Chondrocyte (in vitro differentiated cells): ENCODE measurements at regions not wholly inside any gene's neighbourhood (a gene's known extent, or its start where the extent isn't known, plus 50 kb on each side); places are given as distances from the start of the nearest gene placed in this dataset.

Experiments used
- DNase-seq: peaks from one replicate; pipeline ENCODE4 v3.0.0; 2021; ENCODE audit warnings: mixed read lengths, low spot score
- H3K27ac Mint-ChIP-seq: one replicate; pipeline ENCODE4 v1.8.0; 2021; ENCODE audit warnings: mild to moderate bottlenecking, moderate library complexity, mixed read lengths; ENCODE audit not compliant: unreplicated experiment
- H3K27me3 Mint-ChIP-seq: 2 replicates; pipeline ENCODE4 v1.8.0; 2021; ENCODE audit warnings: low read depth, mixed read lengths
- H3K36me3 Mint-ChIP-seq: 2 replicates; pipeline ENCODE4 v1.8.0; 2021; ENCODE audit warnings: low read depth, mixed read lengths
- H3K4me1 Mint-ChIP-seq: 2 replicates; pipeline ENCODE4 v1.8.0; 2021; ENCODE audit warnings: low read depth, mild to moderate bottlenecking, mixed read lengths
- H3K4me3 Mint-ChIP-seq: one replicate; pipeline ENCODE4 v1.8.0; 2021; ENCODE audit warnings: mild to moderate bottlenecking, moderate library complexity, mixed read lengths; ENCODE audit not compliant: unreplicated experiment
- H3K9me3 Mint-ChIP-seq: 2 replicates; pipeline ENCODE4 v1.8.0; 2021; ENCODE audit warnings: low read depth, mixed read lengths
- CTCF ChIP-seq: fragments of 200-600 bp; sonication (generic); IDR thresholded peaks from 2 replicates; pipeline ENCODE4 v1.5.0; 2021; ENCODE audit warnings: antibody characterized with exemption, mild to moderate bottlenecking, moderate library complexity

GRCh38 chr16:48895142-48895541 lies 285.2 kb upstream of the N4BP1 start:
- Mint-ChIP-seq H3K27ac (no peak overlapping the region), H3K36me3 (no peaks in the 10 kb centered on the region), H3K4me1 (no peaks in the 10 kb centered on the region), H3K4me3 (no peak overlapping the region), H3K27me3 (no peaks in the 10 kb centered on the region), H3K9me3 (no peaks in the 10 kb centered on the region)
- no peak for DNase-seq
- no peak for TF ChIP-seq CTCF

DNA sequence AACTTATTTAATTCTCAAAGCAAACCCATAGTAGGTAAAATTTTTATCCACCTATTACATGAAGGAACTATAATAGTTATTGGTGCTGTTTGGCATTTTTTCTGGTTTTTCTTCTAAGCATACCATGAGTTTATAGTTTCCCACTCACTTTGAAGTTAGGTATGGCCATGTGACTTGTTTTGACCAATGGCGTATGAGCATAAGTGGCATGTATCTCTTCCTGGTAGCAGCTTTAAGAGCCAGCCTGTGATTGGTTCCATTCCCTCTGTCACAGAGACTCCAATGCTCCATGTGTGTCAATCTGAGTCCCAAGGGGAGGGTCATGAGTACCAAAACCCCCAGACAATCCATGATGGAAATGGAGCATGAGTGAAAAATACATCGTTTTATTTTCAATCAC lies 282.9 kb upstream of the N4BP1 start:
- H3K27me3 Mint-ChIP-seq: no peaks in the 10 kb centered on the region
- TF ChIP-seq CTCF: no peak
- DNase-seq: no peak
- no peaks in the 10 kb centered on the region for H3K9me3 Mint-ChIP-seq
- no peak overlapping the region for H3K27ac Mint-ChIP-seq
- no peaks in the 10 kb centered on the region for H3K4me1 Mint-ChIP-seq
- H3K36me3 Mint-ChIP-seq: no peaks in the 10 kb centered on the region
- H3K4me3 Mint-ChIP-seq: no peak overlapping the region

GRCh38 chr16:48887646-48888210 lies 277.7 kb upstream of the N4BP1 start:
- Mint-ChIP-seq H3K9me3 (peaks cover 1% of the 10 kb centered on the region), H3K27me3 (no peaks in the 10 kb centered on the region), H3K4me1 (no peaks in the 10 kb centered on the region), H3K36me3 (no peaks in the 10 kb centered on the region), H3K4me3 (no peak overlapping the region), H3K27ac (no peak overlapping the region)
- TF ChIP-seq CTCF: no peak
- no peak for DNase-seq

DNA sequence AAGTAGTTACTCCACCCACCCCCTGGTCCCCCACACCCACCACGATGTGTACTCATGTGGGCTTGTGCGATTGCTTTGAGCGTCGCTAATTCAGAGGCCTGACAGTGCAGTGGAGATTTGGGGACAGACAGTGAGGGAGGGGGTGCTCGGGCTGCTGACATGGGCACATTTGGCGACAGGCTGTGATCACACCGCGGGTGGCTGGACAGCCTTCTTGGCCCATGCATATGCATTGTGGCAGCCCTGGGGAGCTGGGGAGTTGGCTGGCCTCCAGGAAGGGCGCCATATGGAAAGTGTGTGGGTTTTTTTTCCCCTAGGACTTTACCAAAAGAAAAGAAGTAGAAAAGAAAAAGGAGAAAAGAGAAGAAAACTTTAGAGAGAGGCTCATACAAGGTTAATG lies 275.5 kb upstream of the N4BP1 start:
- Mint-ChIP-seq H3K27ac (no peak overlapping the region), H3K4me3 (no peak overlapping the region), H3K36me3 (no peaks in the 10 kb centered on the region), H3K27me3 (no peaks in the 10 kb centered on the region), H3K4me1 (no peaks in the 10 kb centered on the region), H3K9me3 (peaks cover 2% of the 10 kb centered on the region)
- no peak for TF ChIP-seq CTCF
- DNase-seq: no peak

GRCh38 chr16:48881272-48881671 lies 271.3 kb upstream of the N4BP1 start:
- no peak for TF ChIP-seq CTCF
- Mint-ChIP-seq H3K27ac (no peak overlapping the region), H3K4me1 (no peaks in the 10 kb centered on the region), H3K27me3 (no peaks in the 10 kb centered on the region), H3K9me3 (peaks cover 2% of the 10 kb centered on the region), H3K4me3 (no peak overlapping the region), H3K36me3 (no peaks in the 10 kb centered on the region)
- no peak for DNase-seq
